Gastrocnemius medialis (tissue), 4 donors: ENCODE measurements at regions not wholly inside any gene's neighbourhood (a gene's known extent, or its start where the extent isn't known, plus 50 kb on each side); places are given as distances from the start of the nearest gene placed in this dataset.
A peak's percentile ranks its signal among the peaks of the same experiment; 100 is the strongest.

ENCODE experiments used
- ATAC-seq, 2 donors: fragments of 150-250 bp; one replicate each; pipeline ENCODE4 v1.9.1; 2016
- DNase-seq, 2 donors: peaks; one replicate each; pipeline ENCODE4 v3.0.0-alpha.2; 2019
- H3K27ac ChIP-seq, 4 donors: fragments of 200-600 bp; sonication (generic); 1 replicate in 1 of 4; 2 replicates in 3 of 4; pipeline ENCODE4 v1.5.1; 2016 to 2018; ENCODE audit warnings: mild to moderate bottlenecking in 2 of 4, moderate library complexity in 1 of 4
- H3K27me3 ChIP-seq, 3 donors: fragments of 200-600 bp; sonication (generic) in 2 of 3; 1 replicate in 1 of 3; 2 replicates in 2 of 3; pipeline versions ENCODE4 v1.5.1 to v1.6.0; 2016 to 2019; ENCODE audit warnings: mild to moderate bottlenecking in 1 of 3, moderate library complexity in 1 of 3
- H3K36me3 ChIP-seq, 2 donors: fragments of 200-600 bp; sonication (generic) in 1 of 2; one replicate each; pipeline ENCODE4 v1.5.1; 2017 to 2018
- H3K4me1 ChIP-seq, 2 donors: fragments of 200-600 bp; sonication (generic) in 1 of 2; one replicate each; pipeline ENCODE4 v1.5.1; 2016 to 2017; ENCODE audit warnings: mild to moderate bottlenecking in 2 of 2
- H3K4me3 ChIP-seq, 4 donors: fragments of 200-600 bp; sonication (generic) in 3 of 4; 1 replicate in 1 of 4; 2 replicates in 3 of 4; pipeline ENCODE4 v1.5.1; 2016 to 2019; ENCODE audit warnings: mild to moderate bottlenecking in 2 of 4
- H3K9me3 ChIP-seq, 3 donors: fragments of 200-600 bp; sonication (generic) in 2 of 3; 1 replicate in 1 of 3; 2 replicates in 2 of 3; pipeline ENCODE4 v1.5.1; 2016 to 2019
- POLR2A ChIP-seq, 2 donors: fragments of 450-650 bp; IDR thresholded peaks; one replicate each; pipeline ENCODE4 v1.6.1; 2017; ENCODE audit warnings: antibody characterized with exemption in 2 of 2, mild to moderate bottlenecking in 2 of 2, moderate library complexity in 2 of 2
- in situ Hi-C, 4 donors: fragments of 200-750 bp; cut with MboI; loops; one replicate each; pipeline versions ENCODE4 v1.15.0 to v1.8.0; 2017; ENCODE audit warnings: low sequenced_read_pairs in 4 of 4
- intact Hi-C: fragments of 100-400 bp; cut with DNase I; formaldehyde crosslinking; loops from one replicate; pipeline ENCODE4 v1.15.1; 2023; ENCODE audit warnings: low total_unique reads
- TF ChIP-seq, protein P1 (sequence below), 5 experiments: fragments of 450-650 bp in 3 of 5; fragments of 200-600 bp in 2 of 5; sonication (generic) in 2 of 5; IDR thresholded peaks in 4 of 5; conservative IDR thresholded peaks in 1 of 5; 1 replicate in 4 of 5; 2 replicates in 1 of 5; pipeline ENCODE4 v1.5.1; 2016 to 2019; ENCODE audit warnings: antibody characterized with exemption in 5 of 5, mild to moderate bottlenecking in 3 of 5, moderate library complexity in 3 of 5

DNA sequence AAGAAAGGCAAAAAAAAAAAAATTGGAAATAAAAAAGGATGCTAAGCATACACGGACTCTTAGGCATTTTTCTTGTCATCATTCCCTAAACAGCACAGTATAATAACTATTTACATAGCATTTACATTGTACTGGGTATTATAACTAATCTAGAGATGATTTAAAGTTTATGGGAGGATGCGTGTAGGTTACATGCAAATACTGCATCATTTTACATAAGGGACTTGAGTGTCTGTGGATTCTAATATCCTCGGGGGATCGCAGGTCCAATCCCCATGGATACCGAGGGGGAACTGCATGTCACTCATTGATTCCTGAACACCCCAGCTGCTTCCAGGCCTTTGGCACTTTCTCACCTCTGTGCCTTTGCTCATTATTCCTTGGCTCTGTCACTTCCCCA lies 57.8 kb upstream of the SIPA1L2 start:
- Histone ChIP-seq H3K36me3 (no peaks in the 10 kb centered on the region), H3K4me1 (no peaks in the 10 kb centered on the region), H3K4me3 (no peak overlapping the region), H3K27ac (no peak overlapping the region), H3K9me3 (no peaks in the 10 kb centered on the region), H3K27me3 (peaks cover 0 to 4% (median 0%) of the 10 kb centered on the region in 3 donors)
- no peak for ATAC-seq
- in situ Hi-C loops: no loop called here
- no peak for TF ChIP-seq POLR2A (IDR thresholded peaks at IDR 0.05)
- TF ChIP-seq, protein P1, sequence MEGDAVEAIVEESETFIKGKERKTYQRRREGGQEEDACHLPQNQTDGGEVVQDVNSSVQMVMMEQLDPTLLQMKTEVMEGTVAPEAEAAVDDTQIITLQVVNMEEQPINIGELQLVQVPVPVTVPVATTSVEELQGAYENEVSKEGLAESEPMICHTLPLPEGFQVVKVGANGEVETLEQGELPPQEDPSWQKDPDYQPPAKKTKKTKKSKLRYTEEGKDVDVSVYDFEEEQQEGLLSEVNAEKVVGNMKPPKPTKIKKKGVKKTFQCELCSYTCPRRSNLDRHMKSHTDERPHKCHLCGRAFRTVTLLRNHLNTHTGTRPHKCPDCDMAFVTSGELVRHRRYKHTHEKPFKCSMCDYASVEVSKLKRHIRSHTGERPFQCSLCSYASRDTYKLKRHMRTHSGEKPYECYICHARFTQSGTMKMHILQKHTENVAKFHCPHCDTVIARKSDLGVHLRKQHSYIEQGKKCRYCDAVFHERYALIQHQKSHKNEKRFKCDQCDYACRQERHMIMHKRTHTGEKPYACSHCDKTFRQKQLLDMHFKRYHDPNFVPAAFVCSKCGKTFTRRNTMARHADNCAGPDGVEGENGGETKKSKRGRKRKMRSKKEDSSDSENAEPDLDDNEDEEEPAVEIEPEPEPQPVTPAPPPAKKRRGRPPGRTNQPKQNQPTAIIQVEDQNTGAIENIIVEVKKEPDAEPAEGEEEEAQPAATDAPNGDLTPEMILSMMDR (IDR thresholded peaks at IDR 0.05 in 4 of 5, conservative IDR thresholded peaks at IDR 0.05 in 1 of 5): no peak
- intact Hi-C loops: no loop called here
- no peak for DNase-seq

DNA sequence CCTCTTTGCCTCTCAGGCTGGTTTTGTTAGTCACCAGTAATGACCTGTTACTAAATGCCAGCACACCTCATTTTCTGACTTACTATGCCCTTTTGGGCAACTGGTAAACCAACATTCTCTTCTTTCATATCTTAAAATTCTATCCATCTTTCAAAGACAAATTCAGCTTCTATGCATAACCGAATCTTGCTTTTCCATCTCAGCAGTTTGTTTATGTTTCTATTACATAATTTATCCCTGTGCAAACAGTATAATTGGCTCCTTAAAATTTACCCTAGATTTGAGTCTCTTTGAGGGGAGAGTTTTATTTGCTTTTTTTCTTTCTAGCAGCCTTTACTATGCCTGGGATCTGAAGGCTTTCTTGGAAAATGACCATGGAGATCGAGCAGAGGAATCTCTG lies 58.5 kb upstream of the SIPA1L2 start:
- Histone ChIP-seq H3K27ac (no peak overlapping the region), H3K27me3 (peaks cover 0 to 4% (median 0%) of the 10 kb centered on the region in 3 donors), H3K4me3 (no peak overlapping the region), H3K36me3 (no peaks in the 10 kb centered on the region), H3K9me3 (no peaks in the 10 kb centered on the region), H3K4me1 (no peaks in the 10 kb centered on the region)
- in situ Hi-C loops: no loop called here
- intact Hi-C loops: no loop called here
- TF ChIP-seq POLR2A (IDR thresholded peaks at IDR 0.05): no peak
- TF ChIP-seq, protein P1 (IDR thresholded peaks at IDR 0.05 in 4 of 5, conservative IDR thresholded peaks at IDR 0.05 in 1 of 5): no peak
- no peak for ATAC-seq
- no peak for DNase-seq

- intact Hi-C loops: no loop called here
- Histone ChIP-seq H3K4me1 (no peaks in the 10 kb centered on the region), H3K9me3 (no peaks in the 10 kb centered on the region), H3K36me3 (no peaks in the 10 kb centered on the region), H3K27ac (no peak overlapping the region), H3K27me3 (peaks cover 0 to 4% (median 0%) of the 10 kb centered on the region in 3 donors), H3K4me3 (no peak overlapping the region)
- DNase-seq (no peak), ATAC-seq (no peak)
- TF ChIP-seq, protein P1 (IDR thresholded peaks at IDR 0.05 in 4 of 5, conservative IDR thresholded peaks at IDR 0.05 in 1 of 5): no peak
- no peak for TF ChIP-seq POLR2A (IDR thresholded peaks at IDR 0.05)
- in situ Hi-C loops: no loop called here
Observed at GRCh38 chr1:232689711-232690110, 59.8 kb upstream of the SIPA1L2 start.

DNA sequence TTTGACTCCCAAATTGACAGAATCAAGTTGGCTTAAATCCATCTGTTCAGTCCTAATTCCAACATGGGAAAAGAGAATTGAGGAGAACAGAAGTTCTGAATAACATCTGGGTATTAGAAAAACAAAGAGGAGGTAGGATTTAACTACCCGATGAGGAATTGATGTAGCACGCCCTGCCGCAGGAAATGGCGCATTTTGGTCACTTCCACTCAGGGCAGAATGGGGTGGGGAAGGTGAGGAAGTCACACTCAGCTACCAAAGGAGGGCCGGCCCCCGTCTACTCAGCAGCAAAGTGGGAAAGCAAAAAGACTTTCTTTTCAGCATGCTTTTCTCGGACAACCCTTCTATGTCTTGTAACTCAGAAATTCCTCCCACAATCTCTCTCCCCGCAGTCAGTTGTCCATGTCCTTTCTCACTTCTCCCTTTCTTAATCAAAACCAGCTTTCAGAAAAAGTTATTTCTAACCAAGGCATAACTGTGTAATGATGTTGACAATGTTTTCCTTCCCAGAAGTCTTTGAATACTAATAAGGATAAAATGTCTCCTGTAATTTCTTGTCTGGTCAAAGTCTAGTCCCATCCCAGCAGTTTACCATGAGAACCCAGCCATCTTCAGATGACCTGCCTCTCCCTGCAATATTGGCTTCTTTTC lies 60.5 kb upstream of the SIPA1L2 start:
- ATAC-seq: no peak
- Histone ChIP-seq H3K9me3 (no peaks in the 10 kb centered on the region), H3K27me3 (peaks cover 0 to 4% (median 0%) of the 10 kb centered on the region in 3 donors), H3K27ac (peak overlapping the region in 1 of 4 donors; percentile 36), H3K4me1 (peaks cover 0 to 2% of the 10 kb centered on the region in 2 donors), H3K36me3 (no peaks in the 10 kb centered on the region), H3K4me3 (peak overlapping the region in 1 of 4 donors; percentile 21)
- TF ChIP-seq, protein P1 (IDR thresholded peaks at IDR 0.05 in 4 of 5, conservative IDR thresholded peaks at IDR 0.05 in 1 of 5): no peak
- TF ChIP-seq POLR2A (IDR thresholded peaks at IDR 0.05): no peak
- DNase-seq: no peak
- intact Hi-C loops (no loop called here), in situ Hi-C loops (no loop called here)

GRCh38 chr1:232694475-232694874 lies 64.5 kb upstream of the SIPA1L2 start:
- DNase-seq: no peak
- Histone ChIP-seq H3K4me3 (no peak overlapping the region), H3K4me1 (peaks cover 0 to 5% of the 10 kb centered on the region in 2 donors), H3K27ac (no peak overlapping the region), H3K36me3 (no peaks in the 10 kb centered on the region), H3K27me3 (peaks cover 0 to 4% (median 0%) of the 10 kb centered on the region in 3 donors), H3K9me3 (no peaks in the 10 kb centered on the region)
- in situ Hi-C loops (no loop called here), intact Hi-C loops (no loop called here)
- TF ChIP-seq, protein P1 (IDR thresholded peaks at IDR 0.05 in 4 of 5, conservative IDR thresholded peaks at IDR 0.05 in 1 of 5): no peak
- TF ChIP-seq POLR2A (IDR thresholded peaks at IDR 0.05): no peak
- no peak for ATAC-seq
